GM23338 (cell line): ENCODE measurements at regions not wholly inside any gene's neighbourhood (a gene's known extent, or its start where the extent isn't known, plus 50 kb on each side); places are given as distances from the start of the nearest gene placed in this dataset.

Experiments used
- EZH2 ChIP-seq: fragments of 200-600 bp; sonication (generic); IDR thresholded peaks from one replicate; pipeline ENCODE4 v1.8.0; 2017; ENCODE audit warnings: antibody characterized with exemption, mild to moderate bottlenecking, low read depth; ENCODE audit not compliant: unreplicated experiment
- EZH2phosphoT487 ChIP-seq: fragments of 200-600 bp; sonication (generic); IDR thresholded peaks from one replicate; pipeline ENCODE4 v1.8.1; 2018; ENCODE audit warnings: antibody characterized with exemption; ENCODE audit not compliant: unreplicated experiment
- TF ChIP-seq, protein P1 (sequence below), 2 experiments: fragments of 200-600 bp in 1 of 2; sonication (generic) in 1 of 2; conservative IDR thresholded peaks; 2 replicates each; pipeline versions ENCODE4 v1.5.1 to v1.6.1; 2016 to 2017; ENCODE audit warnings: antibody characterized with exemption in 2 of 2, low read depth in 2 of 2, mild to moderate bottlenecking in 2 of 2, moderate library complexity in 1 of 2
- TF ChIP-seq, protein P2 (sequence below): IDR thresholded peaks from 2 replicates; pipeline ENCODE4 v1.6.1; 2016; ENCODE audit warnings: antibody characterized with exemption

DNA sequence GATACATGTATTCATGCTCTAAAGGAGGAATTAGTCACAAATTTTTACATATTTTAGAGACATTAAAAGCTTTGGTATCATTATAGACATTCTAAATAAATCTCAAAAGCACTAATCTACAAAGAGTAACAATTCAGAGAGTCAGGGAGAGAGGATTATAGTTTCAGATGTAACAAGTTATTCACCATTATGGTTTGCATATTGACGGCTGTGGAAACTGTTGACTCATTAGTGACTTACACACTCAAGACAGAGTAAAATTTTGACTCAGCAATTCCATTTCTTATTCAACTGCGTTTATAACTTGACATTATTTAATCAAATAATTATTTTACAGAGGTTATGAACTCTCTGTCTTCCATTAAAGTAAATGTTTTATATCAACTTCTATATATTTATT, 95.4 kb upstream of the SEMA3C start:
- TF ChIP-seq, protein P1, sequence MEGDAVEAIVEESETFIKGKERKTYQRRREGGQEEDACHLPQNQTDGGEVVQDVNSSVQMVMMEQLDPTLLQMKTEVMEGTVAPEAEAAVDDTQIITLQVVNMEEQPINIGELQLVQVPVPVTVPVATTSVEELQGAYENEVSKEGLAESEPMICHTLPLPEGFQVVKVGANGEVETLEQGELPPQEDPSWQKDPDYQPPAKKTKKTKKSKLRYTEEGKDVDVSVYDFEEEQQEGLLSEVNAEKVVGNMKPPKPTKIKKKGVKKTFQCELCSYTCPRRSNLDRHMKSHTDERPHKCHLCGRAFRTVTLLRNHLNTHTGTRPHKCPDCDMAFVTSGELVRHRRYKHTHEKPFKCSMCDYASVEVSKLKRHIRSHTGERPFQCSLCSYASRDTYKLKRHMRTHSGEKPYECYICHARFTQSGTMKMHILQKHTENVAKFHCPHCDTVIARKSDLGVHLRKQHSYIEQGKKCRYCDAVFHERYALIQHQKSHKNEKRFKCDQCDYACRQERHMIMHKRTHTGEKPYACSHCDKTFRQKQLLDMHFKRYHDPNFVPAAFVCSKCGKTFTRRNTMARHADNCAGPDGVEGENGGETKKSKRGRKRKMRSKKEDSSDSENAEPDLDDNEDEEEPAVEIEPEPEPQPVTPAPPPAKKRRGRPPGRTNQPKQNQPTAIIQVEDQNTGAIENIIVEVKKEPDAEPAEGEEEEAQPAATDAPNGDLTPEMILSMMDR (conservative IDR thresholded peaks at IDR 0.05; ENCODE audit: low read depth in 2 of 2), result no peak
- TF ChIP-seq EZH2, result no peak
- no peak for TF ChIP-seq EZH2phosphoT487
- TF ChIP-seq, protein P2, sequence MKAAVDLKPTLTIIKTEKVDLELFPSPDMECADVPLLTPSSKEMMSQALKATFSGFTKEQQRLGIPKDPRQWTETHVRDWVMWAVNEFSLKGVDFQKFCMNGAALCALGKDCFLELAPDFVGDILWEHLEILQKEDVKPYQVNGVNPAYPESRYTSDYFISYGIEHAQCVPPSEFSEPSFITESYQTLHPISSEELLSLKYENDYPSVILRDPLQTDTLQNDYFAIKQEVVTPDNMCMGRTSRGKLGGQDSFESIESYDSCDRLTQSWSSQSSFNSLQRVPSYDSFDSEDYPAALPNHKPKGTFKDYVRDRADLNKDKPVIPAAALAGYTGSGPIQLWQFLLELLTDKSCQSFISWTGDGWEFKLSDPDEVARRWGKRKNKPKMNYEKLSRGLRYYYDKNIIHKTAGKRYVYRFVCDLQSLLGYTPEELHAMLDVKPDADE, result no peak
